AG10803 (cell line): ENCODE measurements at regions not wholly inside any gene's neighbourhood (a gene's known extent, or its start where the extent isn't known, plus 50 kb on each side); places are given as distances from the start of the nearest gene placed in this dataset.

Experiments
- DNase-seq: peaks from one replicate; pipeline ENCODE4 v3.0.0; 2010; ENCODE audit warnings: low read depth
- H3K4me3 ChIP-seq: 2 replicates; pipeline ENCODE4 v1.5.1; 2011; ENCODE audit warnings: mild to moderate bottlenecking, low read length, control low read depth
- CTCF ChIP-seq: conservative IDR thresholded peaks from 2 replicates; pipeline ENCODE4 v1.5.1; 2011; ENCODE audit warnings: mild to moderate bottlenecking, low read length, control low read depth, inconsistent platforms

- TF ChIP-seq CTCF: no peak
Observed at GRCh38 chr16:13437413-13437795, 482.6 kb upstream of the ERCC4 start.

GRCh38 chr16:13438064-13438463, 481.9 kb upstream of the ERCC4 start:
- no peak overlapping the region for H3K4me3 ChIP-seq
- no peak for TF ChIP-seq CTCF
- no peak for DNase-seq

More at GRCh38 chr16:13437413-13437795, 482.6 kb upstream of the ERCC4 start:
- no peak overlapping the region for H3K4me3 ChIP-seq
- DNase-seq: no peak

- no peak for TF ChIP-seq CTCF
- H3K4me3 ChIP-seq: no peak overlapping the region
- no peak for DNase-seq
Observed at GRCh38 chr16:13439766-13440165, 480.2 kb upstream of the ERCC4 start.

- no peak for DNase-seq
- TF ChIP-seq CTCF: no peak
- no peak overlapping the region for H3K4me3 ChIP-seq
Observed at GRCh38 chr16:13441675-13442074, 478.3 kb upstream of the ERCC4 start.

GRCh38 chr16:13448346-13448745, 471.6 kb upstream of the ERCC4 start:
- no peak for DNase-seq

GRCh38 chr16:13453325-13453724, 466.6 kb upstream of the ERCC4 start:
- no peak for TF ChIP-seq CTCF
- DNase-seq: peak; percentile 56
- no peak overlapping the region for H3K4me3 ChIP-seq

More at GRCh38 chr16:13448346-13448745, 471.6 kb upstream of the ERCC4 start:
- TF ChIP-seq CTCF: no peak
- H3K4me3 ChIP-seq: no peak overlapping the region

- no peak overlapping the region for H3K4me3 ChIP-seq
- TF ChIP-seq CTCF: peak; percentile 56
- DNase-seq: peak; percentile 42
Observed at GRCh38 chr16:13453938-13454553, 465.9 kb upstream of the ERCC4 start.
